ENCODE measurements at regions not wholly inside any gene's neighbourhood (a gene's known extent, or its start where the extent isn't known, plus 50 kb on each side); places are given as distances from the start of the nearest gene placed in this dataset.
"Not testable (repeated sequence)": the region's sequence is repeated elsewhere in the genome, so short reads cannot be mapped to it uniquely, and the experiment has no call there.

DNA sequence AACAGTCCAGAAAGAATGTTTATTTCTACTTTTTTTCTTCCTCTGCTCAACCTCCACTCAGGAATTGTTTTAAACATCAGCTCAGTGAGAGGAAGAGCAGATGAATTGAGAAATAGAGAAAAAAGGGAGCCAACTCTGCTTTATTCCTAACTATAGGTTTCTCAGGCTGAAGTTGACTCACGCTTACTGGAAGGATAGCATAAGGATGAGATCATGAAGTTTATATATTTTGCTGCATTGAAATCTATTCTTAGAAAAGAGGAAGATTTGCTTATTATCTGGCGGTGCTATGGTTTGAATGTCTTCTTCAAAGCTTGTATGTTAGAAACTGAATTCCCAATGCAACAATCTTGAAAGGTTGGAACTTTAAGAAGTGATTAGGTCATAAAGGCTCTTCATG lies 1673.4 kb upstream of the PCDH7 start:
- no peak overlapping the region for H3K4me3 ChIP-seq
- no peak for DNase-seq
- no peaks in the 10 kb centered on the region for H3K27me3 ChIP-seq
- H3K9me3 ChIP-seq (replicated peaks), result no peaks in the 10 kb centered on the region
- H3K4me1 ChIP-seq, result no peaks in the 10 kb centered on the region
- no peaks in the 10 kb centered on the region for H3K36me3 ChIP-seq
- H3K27ac ChIP-seq, result no peak overlapping the region

DNA sequence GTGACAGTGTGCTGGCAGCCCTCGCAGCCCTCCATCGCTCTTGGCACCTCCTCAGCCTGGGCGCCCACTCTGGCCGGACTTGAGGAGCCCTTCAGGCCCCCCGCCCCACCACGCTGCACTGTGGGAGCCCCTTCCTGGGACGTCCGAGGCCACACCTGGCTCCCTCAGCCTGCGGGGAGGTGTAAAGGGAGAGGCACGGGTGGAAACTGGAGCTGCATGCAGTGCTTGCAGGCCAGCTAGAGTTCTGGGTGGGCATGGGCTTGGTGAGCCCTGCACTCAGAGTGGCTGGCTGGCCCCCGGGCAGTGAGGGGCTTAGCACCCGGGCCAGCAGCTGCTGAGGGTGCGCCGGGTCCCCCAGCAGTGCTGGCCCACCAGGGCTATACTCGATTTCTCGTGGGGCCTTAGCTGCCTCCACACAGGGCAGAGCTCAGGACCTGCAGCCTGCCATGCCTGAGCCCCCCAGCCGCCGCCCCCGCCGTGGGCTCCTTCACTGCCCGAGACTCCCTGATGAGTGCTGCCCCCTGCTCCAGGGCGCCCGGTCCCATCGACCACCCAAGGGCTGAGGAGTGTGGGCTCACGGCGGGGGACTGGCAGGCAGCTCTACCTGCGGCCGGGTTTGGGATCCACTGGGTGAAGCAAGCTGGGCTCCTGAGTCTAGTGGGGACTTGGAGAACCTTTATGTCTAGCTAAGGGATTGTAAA lies 1672.7 kb upstream of the PCDH7 start:
- H3K36me3 ChIP-seq, result no peaks in the 10 kb centered on the region
- no peak overlapping the region for H3K4me3 ChIP-seq
- no peak for DNase-seq
- no peaks in the 10 kb centered on the region for H3K4me1 ChIP-seq
- no peak overlapping the region for H3K27ac ChIP-seq
- H3K27me3 ChIP-seq, result no peaks in the 10 kb centered on the region
- H3K9me3 ChIP-seq (replicated peaks), result 0 out of 2 replicates have a peak, but pooled peaks cover 1% of the 10 kb centered on the region

DNA sequence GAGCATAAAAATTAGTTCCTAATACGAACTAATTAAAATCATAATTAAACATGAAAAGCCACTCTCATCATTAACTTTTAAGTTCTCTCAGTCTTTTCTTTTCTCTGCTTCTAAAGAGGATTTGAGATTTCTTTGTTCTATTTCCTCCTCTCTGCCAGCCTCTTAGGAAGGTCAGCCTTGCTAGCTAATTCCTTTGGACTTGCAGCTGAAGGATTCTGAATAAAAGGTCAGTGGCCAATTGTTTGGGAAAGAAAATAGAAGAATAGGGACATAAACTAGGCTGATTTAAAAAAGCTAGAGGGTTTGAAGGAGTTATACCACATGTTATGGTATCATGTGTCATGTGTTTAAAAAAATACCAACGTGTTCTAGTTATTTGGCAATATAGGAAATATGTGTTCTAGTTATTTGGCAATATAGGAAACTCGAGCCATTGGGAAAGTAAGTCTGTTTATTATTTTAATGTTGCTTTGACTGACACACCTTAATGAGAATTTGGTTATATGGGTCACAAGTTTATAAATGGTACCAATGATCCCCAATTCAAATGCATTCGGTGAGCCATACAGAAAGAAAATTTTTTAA lies 1668.7 kb upstream of the PCDH7 start:
- H3K9me3 ChIP-seq (replicated peaks), result 0 out of 2 replicates have a peak, but pooled peaks cover 9% of the 10 kb centered on the region
- H3K27me3 ChIP-seq, result no peaks in the 10 kb centered on the region
- H3K27ac ChIP-seq, result no peak overlapping the region
- DNase-seq, result no peak
- no peaks in the 10 kb centered on the region for H3K36me3 ChIP-seq
- H3K4me1 ChIP-seq, result no peaks in the 10 kb centered on the region
- H3K4me3 ChIP-seq, result no peak overlapping the region

DNA sequence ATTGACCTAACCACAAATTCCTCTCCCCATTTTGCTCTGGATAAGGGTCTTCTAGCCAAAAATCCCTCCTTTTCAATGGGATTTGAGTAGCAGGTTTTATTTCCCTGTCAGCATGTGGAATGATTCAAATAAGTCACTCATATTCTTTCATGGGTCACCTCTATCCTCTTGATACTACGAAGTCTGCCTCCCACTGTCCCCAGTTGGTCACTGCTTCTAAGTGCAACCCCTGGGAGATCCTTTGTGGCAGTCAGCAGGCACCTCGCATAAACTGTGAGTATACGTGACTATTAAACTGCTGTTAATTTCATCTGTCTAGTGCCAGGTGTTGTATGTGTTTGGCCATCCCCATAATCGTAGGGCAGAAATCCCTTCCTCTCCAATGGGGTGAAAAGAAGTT lies 1667.9 kb upstream of the PCDH7 start:
- H3K9me3 ChIP-seq (replicated peaks), result 0 out of 2 replicates have a peak, but pooled peaks cover 9% of the 10 kb centered on the region
- no peak overlapping the region for H3K27ac ChIP-seq
- no peak overlapping the region for H3K4me3 ChIP-seq
- H3K36me3 ChIP-seq, result no peaks in the 10 kb centered on the region
- no peak for DNase-seq
- H3K4me1 ChIP-seq, result no peaks in the 10 kb centered on the region
- H3K27me3 ChIP-seq, result no peaks in the 10 kb centered on the region

DNA sequence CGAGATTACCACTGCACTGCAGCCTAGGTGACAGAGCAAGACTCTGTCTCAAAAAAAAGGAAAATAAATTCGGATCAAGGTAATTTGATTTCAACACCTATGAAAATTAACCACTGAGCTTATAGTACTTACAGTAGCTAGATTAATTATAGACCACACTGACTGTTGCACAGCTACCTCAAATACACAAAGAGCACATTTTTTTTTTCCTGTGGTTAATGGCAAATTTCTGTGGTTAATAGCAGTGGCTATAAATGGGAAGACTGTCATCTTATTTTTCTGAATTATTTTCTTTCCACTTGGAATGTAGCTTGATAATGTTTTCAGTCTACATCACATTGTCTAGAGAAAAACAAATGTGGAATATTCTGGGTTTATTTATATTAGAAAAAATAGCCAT lies 1661.6 kb upstream of the PCDH7 start:
- Histone ChIP-seq H3K4me3 (no peak overlapping the region), H3K4me1 (no peaks in the 10 kb centered on the region), H3K27me3 (no peaks in the 10 kb centered on the region), H3K27ac (no peak overlapping the region), H3K9me3 (replicated peaks) (0 out of 2 replicates have a peak, but pooled peaks cover 2% of the 10 kb centered on the region), H3K36me3 (no peaks in the 10 kb centered on the region)
- DNase-seq, result peak in 1 of 2 experiments; percentile 30

DNA sequence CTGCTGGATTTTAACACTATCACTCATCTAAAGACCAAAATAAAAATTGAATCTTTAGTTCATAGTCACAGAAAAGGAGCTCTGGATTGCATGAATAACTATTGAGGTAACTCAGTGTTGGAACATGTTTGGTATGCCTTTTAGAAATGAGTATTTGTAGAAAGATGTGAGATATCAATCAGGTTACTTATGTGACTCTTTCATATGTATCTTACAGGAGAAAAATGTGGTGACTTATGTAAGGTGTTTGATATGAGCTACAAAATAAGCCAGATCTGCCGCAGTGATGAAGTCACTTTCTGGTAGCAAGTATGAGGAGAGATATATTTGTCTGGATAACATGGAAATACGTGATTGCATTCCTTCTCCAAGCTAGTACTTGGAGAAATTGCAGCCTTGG lies 1653.3 kb upstream of the PCDH7 start:
- Histone ChIP-seq H3K27me3 (no peaks in the 10 kb centered on the region), H3K9me3 (replicated peaks) (0 out of 2 replicates have a peak, but pooled peaks cover 4% of the 10 kb centered on the region), H3K4me1 (no peaks in the 10 kb centered on the region), H3K4me3 (no peak overlapping the region), H3K36me3 (no peaks in the 10 kb centered on the region), H3K27ac (no peak overlapping the region)
- no peak for DNase-seq

DNA sequence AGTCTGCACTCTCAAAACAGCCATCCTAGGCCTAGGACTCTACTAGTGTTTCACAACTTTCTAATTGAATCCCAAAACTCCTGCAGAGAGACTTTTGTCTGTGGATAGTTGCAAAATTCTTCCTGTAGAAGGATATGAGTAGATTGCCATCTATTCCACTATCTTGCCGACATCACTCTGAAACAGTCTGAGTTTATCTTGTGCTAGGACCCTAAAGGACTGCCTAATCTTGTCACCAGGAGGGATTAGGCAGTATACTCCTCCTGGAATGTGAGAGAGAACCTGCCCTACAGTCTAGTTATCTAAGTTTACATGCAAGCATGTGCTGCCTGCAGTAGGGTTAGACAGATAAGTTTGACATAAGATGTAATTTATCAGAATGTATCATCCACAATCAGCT lies 1646.6 kb upstream of the PCDH7 start:
- no peak for DNase-seq
- no peak overlapping the region for H3K4me3 ChIP-seq
- H3K9me3 ChIP-seq (replicated peaks), result 0 out of 2 replicates have a peak, but pooled peaks cover 4% of the 10 kb centered on the region
- no peak overlapping the region for H3K27ac ChIP-seq
- peaks cover 2% of the 10 kb centered on the region; the same call in 1 of the 2 replicates for H3K4me1 ChIP-seq
- no peaks in the 10 kb centered on the region for H3K36me3 ChIP-seq
- H3K27me3 ChIP-seq, result no peaks in the 10 kb centered on the region

DNA sequence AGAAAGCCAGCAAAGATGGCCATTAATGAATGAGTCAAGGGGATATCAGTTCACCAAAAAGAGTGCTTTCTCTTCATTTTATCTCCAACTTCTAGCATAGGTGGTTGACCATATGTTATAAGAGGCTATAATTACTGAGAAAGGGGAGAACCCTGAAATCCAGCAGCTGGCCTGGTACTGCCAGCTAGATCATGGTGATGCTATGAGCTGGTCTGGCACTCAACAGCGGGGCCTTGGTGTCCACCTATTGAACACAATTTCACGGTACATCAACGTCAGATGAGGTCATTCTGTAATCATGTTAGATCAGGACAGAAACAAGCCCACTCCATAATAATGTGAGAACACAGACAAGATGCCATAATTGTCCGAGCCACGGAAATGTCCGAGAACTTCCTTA lies 1644.8 kb upstream of the PCDH7 start:
- peak overlapping the region; percentile 44 for H3K27ac ChIP-seq
- H3K27me3 ChIP-seq, result no peaks in the 10 kb centered on the region
- peak; percentile 54 to 68 for DNase-seq
- 0 out of 2 replicates have a peak, but pooled peaks cover 4% of the 10 kb centered on the region for H3K9me3 ChIP-seq (replicated peaks)
- H3K4me3 ChIP-seq, result no peak overlapping the region
- no peaks in the 10 kb centered on the region for H3K36me3 ChIP-seq
- peaks cover 2% of the 10 kb centered on the region; the same call in 1 of the 2 replicates for H3K4me1 ChIP-seq

DNA sequence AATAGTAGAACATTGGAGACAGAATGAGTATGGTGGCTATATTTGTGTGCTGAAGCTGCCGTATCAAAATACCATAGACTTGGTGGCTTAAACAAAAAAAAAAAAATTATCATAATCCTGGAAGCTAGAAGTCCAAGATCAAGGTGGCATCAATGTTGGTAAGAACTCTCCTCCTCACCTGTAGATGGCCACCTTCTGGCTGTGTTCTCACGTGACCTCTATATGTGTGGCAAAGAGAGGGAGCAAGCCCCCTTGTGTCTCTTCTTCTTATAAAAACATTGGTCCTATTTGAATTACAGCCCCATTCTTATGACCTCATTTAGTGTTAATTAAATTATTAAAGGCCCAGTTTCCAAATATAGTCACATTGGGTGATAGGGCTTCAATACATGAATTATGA lies 1640.9 kb upstream of the PCDH7 start:
- H3K27ac ChIP-seq, result no peak overlapping the region
- H3K36me3 ChIP-seq, result no peaks in the 10 kb centered on the region
- H3K4me1 ChIP-seq, result peaks cover 2% of the 10 kb centered on the region; the same call in 1 of the 2 replicates
- no peak for DNase-seq
- no peaks in the 10 kb centered on the region for H3K9me3 ChIP-seq (replicated peaks)
- H3K4me3 ChIP-seq, result no peak overlapping the region
- no peaks in the 10 kb centered on the region for H3K27me3 ChIP-seq

DNA sequence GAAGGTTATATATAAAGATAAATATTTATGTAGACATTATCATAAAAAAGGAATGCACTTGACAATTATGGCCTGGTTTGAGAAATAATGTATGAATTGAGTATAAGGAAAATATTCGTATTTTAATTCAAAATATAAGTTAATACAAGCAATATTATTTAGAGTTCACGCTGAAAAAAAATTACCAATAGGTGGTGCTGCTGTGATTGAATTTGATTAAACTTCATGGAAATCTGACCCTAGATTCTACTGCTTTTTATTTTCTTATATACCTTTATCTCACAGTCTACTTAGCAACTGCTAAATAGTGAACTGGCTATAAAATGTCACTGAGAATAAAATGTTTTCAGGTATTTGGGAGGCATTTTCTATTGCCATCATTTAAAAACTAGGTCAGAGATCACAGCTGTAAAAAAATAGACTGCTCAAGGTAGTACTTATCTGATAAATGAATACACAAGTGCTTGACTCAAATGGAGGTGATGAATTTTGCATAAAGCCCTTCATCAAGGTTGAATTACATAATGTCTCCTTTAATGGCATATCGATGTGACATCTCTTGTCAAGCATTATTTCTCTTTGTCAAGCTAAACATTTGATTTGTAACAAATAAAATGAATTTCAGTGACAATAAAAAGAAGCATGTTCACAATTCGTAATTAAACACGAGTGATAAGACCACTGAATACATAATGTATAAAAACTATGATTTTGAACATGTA lies 1638.8 kb upstream of the PCDH7 start:
- no peaks in the 10 kb centered on the region for H3K27me3 ChIP-seq
- no peaks in the 10 kb centered on the region for H3K9me3 ChIP-seq (replicated peaks)
- H3K4me1 ChIP-seq, result no peaks in the 10 kb centered on the region; the same call in 1 of the 2 replicates
- H3K4me3 ChIP-seq, result no peak overlapping the region
- H3K27ac ChIP-seq, result no peak overlapping the region
- peak in 1 of 2 experiments; percentile 47 for DNase-seq
- no peaks in the 10 kb centered on the region for H3K36me3 ChIP-seq

DNA sequence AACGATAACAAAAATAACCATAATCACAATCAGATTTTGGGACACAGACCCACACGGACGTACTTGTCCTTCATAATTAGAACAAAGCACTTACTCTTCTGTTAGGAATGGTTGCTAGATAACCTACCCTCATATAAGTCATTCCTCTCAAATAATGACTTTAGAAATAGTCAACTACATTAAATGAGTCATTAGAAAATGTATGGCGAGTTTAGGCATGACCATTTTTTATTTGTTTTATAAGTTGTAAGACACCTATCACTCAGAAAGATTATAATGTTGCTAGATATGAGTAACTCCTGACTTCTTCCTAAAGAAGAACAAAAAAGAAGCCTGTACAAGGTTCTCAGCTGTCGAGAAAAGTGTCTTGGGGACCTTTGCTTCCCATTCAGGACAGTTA lies 1637.5 kb upstream of the PCDH7 start:
- Histone ChIP-seq H3K27ac (no peak overlapping the region), H3K4me3 (no peak overlapping the region), H3K27me3 (no peaks in the 10 kb centered on the region), H3K9me3 (replicated peaks) (no peaks in the 10 kb centered on the region), H3K4me1 (no peaks in the 10 kb centered on the region; the same call in 1 of the 2 replicates), H3K36me3 (no peaks in the 10 kb centered on the region)
- DNase-seq, result no peak

DNA sequence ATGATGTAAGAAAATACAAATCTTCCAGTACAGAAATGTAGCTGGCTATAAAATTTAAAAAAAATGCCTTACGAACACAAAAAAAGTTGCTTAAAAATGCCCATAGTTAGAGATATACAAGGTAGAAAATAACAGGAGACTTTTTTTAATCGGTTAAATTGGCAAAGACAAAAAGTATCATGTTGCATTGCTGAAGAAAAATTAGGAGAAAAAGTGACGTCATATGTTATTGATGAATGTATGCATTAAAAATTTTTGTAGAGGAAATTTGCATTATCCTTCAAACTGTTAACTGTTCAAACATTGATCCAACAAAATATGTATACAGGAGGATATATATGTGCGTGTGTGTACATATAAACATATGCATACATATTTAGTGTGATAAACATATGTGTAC lies 1634.4 kb upstream of the PCDH7 start:
- H3K36me3 ChIP-seq, result no peaks in the 10 kb centered on the region
- H3K4me1 ChIP-seq, result no peaks in the 10 kb centered on the region; the same call in 1 of the 2 replicates
- no peaks in the 10 kb centered on the region for H3K27me3 ChIP-seq
- H3K9me3 ChIP-seq (replicated peaks), result no peaks in the 10 kb centered on the region
- H3K27ac ChIP-seq, result no peak overlapping the region
- DNase-seq, result no peak
- no peak overlapping the region for H3K4me3 ChIP-seq

DNA sequence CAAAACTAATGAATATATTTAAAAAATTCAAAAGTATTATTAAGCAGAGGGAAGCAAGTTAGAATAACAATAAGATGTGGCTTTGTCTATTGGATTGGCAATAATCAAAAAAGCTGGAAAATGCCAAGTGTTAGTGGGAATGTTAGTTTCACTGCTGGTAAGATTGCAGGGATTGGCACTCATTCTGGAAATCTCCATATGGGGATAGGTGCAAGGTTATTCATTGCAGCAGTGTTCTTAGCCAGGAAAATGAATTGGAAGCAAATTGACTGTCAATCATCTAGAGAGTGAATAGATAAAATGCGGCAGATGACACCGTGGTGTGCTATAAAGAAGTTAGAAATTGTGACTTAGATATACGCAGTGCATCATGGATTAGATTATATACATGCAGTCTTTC lies 1615.5 kb upstream of the PCDH7 start:
- no peaks in the 10 kb centered on the region for H3K9me3 ChIP-seq (replicated peaks)
- H3K4me1 ChIP-seq, result no peaks in the 10 kb centered on the region
- no peak overlapping the region for H3K4me3 ChIP-seq
- H3K36me3 ChIP-seq, result no peaks in the 10 kb centered on the region
- no peak for DNase-seq
- H3K27me3 ChIP-seq, result no peaks in the 10 kb centered on the region
- H3K27ac ChIP-seq, result no peak overlapping the region

DNA sequence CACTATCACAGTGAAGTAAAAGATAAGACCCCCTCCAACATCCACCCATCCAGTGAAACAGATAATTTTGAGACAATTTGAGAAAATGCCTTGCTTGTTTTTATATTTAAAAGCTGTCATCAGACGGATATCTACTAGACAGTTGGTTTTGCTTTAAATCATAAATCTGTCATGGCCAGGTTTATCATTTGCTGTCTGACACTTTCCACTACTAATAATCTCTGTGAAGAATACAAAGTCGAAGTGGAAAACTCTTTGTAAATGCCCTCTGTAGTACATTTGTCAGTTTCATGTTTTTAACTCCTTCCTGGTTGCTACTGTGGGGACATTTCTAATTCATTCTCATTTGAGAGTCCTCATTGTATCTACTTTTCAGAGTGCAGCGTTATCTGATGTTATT lies 1606.2 kb upstream of the PCDH7 start:
- no peaks in the 10 kb centered on the region for H3K27me3 ChIP-seq
- H3K4me3 ChIP-seq, result no peak overlapping the region
- H3K9me3 ChIP-seq (replicated peaks), result no peaks in the 10 kb centered on the region
- H3K27ac ChIP-seq, result no peak overlapping the region
- DNase-seq, result no peak
- H3K4me1 ChIP-seq, result no peaks in the 10 kb centered on the region
- H3K36me3 ChIP-seq, result no peaks in the 10 kb centered on the region

DNA sequence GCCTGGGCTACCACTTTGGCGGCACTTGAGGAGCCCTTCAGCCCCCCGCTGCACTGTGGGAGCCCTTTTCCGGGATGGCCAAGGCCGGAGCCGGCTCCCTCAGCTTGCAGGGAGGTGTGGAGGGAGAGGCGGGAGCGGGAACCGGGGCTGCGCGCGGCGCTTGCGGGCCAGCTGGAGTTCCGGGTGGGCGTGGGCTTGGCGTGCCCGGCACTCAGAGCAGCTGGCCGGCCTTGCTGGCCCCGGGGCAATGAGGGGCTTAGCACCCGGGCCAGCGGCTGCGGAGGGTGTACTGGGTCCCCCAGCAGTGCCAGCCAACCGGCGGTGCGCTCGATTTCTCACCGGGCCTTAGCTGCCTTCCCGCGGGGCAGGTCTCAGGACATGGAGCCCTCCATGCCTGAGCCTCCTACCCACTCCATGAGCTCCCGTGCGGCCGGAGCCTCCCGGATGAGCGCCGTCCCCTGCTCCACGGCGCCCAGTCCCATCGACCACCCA lies 1602.9 kb upstream of the PCDH7 start:
- H3K27me3 ChIP-seq; H3K27ac ChIP-seq; H3K36me3 ChIP-seq; H3K9me3 ChIP-seq (replicated peaks); H3K4me3 ChIP-seq; H3K4me1 ChIP-seq; DNase-seq: not testable (repeated sequence)

All from SJCRH30 (cell line).